GM12892 (cell line): ENCODE measurements at regions not wholly inside any gene's neighbourhood (a gene's known extent, or its start where the extent isn't known, plus 50 kb on each side); places are given as distances from the start of the nearest gene placed in this dataset.

Experiments
- DNase-seq: peaks from one replicate; pipeline ENCODE4 v3.0.0; 2011; ENCODE audit not compliant: insufficient read length
- FAIRE-seq: peaks from 2 replicates; lab custom pipeline; 2011; peaks lifted over from hg19 to GRCh38; lab: Jason Lieb, UNC
- POLR2A ChIP-seq: IDR thresholded peaks from 2 replicates; pipeline ENCODE4 v1.6.1; 2011; ENCODE audit warnings: low read depth, low read length, control low read depth
- POLR2AphosphoS5 ChIP-seq: IDR thresholded peaks from 2 replicates; pipeline ENCODE4 v1.6.1; 2011; ENCODE audit warnings: low read depth, low read length, control low read depth
- TAF1 ChIP-seq: IDR thresholded peaks from 2 replicates; pipeline ENCODE4 v1.6.1; 2011; ENCODE audit warnings: low read depth, mild to moderate bottlenecking, control low read depth, low read length, borderline replicate concordance

GRCh38 chr2:203585516-203585915, 50.4 kb upstream of the RAPH1 start:
- FAIRE-seq, result no peak

GRCh38 chr2:203586206-203586605, 51.1 kb upstream of the RAPH1 start:
- TF ChIP-seq TAF1 (no peak), POLR2AphosphoS5 (no peak), POLR2A (no peak)
- no peak for DNase-seq
- FAIRE-seq, result no peak

More at GRCh38 chr2:203585516-203585915, 50.4 kb upstream of the RAPH1 start:
- no peak for DNase-seq
- TF ChIP-seq POLR2A (no peak), TAF1 (no peak), POLR2AphosphoS5 (no peak)

- TF ChIP-seq TAF1, result no peak
- DNase-seq (no peak), FAIRE-seq (no peak)
These were observed 51.6 kb upstream of the RAPH1 start for GRCh38 chr2:203586696-203587095.

GRCh38 chr2:203590496-203590895, 55.4 kb upstream of the RAPH1 start:
- DNase-seq (no peak), FAIRE-seq (no peak)
- no peak for TF ChIP-seq POLR2AphosphoS5

- FAIRE-seq (no peak), DNase-seq (no peak)
- no peak for TF ChIP-seq TAF1
- TF ChIP-seq POLR2AphosphoS5, result no peak
- TF ChIP-seq POLR2A, result no peak
These were observed 56.5 kb upstream of the RAPH1 start for GRCh38 chr2:203591642-203592041.

GRCh38 chr2:203592470-203592869, 57.4 kb upstream of the RAPH1 start:
- TF ChIP-seq POLR2AphosphoS5 (no peak), TAF1 (no peak), POLR2A (no peak)
- DNase-seq (no peak), FAIRE-seq (no peak)

- TF ChIP-seq POLR2AphosphoS5 (no peak), TAF1 (no peak), POLR2A (no peak)
- FAIRE-seq (no peak), DNase-seq (no peak)
These were observed 59.4 kb upstream of the RAPH1 start for GRCh38 chr2:203594541-203594940.

- no peak for DNase-seq
- TF ChIP-seq POLR2A, result no peak
- no peak for TF ChIP-seq POLR2AphosphoS5
- TF ChIP-seq TAF1, result no peak
- FAIRE-seq, result no peak
These were observed 61.1 kb upstream of the RAPH1 start for GRCh38 chr2:203596183-203596582.

- TF ChIP-seq POLR2A (no peak), TAF1 (no peak), POLR2AphosphoS5 (no peak)
- no peak for DNase-seq
- FAIRE-seq, result peak; percentile 83
These were observed 64.4 kb upstream of the RAPH1 start for GRCh38 chr2:203599509-203599908.

GRCh38 chr2:203600286-203600685, 65.2 kb upstream of the RAPH1 start:
- TF ChIP-seq POLR2AphosphoS5 (no peak), POLR2A (no peak), TAF1 (no peak)
- FAIRE-seq (no peak), DNase-seq (no peak)

GRCh38 chr2:203603456-203604389, 68.6 kb upstream of the RAPH1 start:
- no peak for TF ChIP-seq POLR2AphosphoS5
- no peak for TF ChIP-seq TAF1
- TF ChIP-seq POLR2A, result no peak
- DNase-seq (no peak), FAIRE-seq (no peak)

- no peak for FAIRE-seq
- no peak for DNase-seq
These were observed 70.2 kb upstream of the RAPH1 start for GRCh38 chr2:203605302-203605701.

GRCh38 chr2:203606051-203606450, 71.0 kb upstream of the RAPH1 start:
- FAIRE-seq (no peak), DNase-seq (no peak)

More at GRCh38 chr2:203605302-203605701, 70.2 kb upstream of the RAPH1 start:
- TF ChIP-seq POLR2AphosphoS5 (no peak), TAF1 (no peak), POLR2A (no peak)

GRCh38 chr2:203610558-203610957, 75.5 kb upstream of the RAPH1 start:
- TF ChIP-seq TAF1 (no peak), POLR2A (no peak), POLR2AphosphoS5 (no peak)
- DNase-seq (no peak), FAIRE-seq (no peak)

More at GRCh38 chr2:203606051-203606450, 71.0 kb upstream of the RAPH1 start:
- no peak for TF ChIP-seq POLR2AphosphoS5
- no peak for TF ChIP-seq TAF1
- TF ChIP-seq POLR2A, result no peak
